ENCODE measurements at regions not wholly inside any gene's neighbourhood (a gene's known extent, or its start where the extent isn't known, plus 50 kb on each side); places are given as distances from the start of the nearest gene placed in this dataset.

GRCh38 chr6:166760288-166760687 is 133.2 kb upstream of the RPS6KA2 start:
- TF ChIP-seq CTCF (IDR thresholded peaks at IDR 0.05) (no peak), ZFX (IDR thresholded peaks at IDR 0.05; ENCODE audit: borderline replicate concordance) (no peak)

Data from 22Rv1 (cell line).